ENCODE measurements at regions not wholly inside any gene's neighbourhood (a gene's known extent, or its start where the extent isn't known, plus 50 kb on each side); places are given as distances from the start of the nearest gene placed in this dataset.
"Not testable (repeated sequence)": the region's sequence is repeated elsewhere in the genome, so short reads cannot be mapped to it uniquely, and the experiment has no call there.

DNA sequence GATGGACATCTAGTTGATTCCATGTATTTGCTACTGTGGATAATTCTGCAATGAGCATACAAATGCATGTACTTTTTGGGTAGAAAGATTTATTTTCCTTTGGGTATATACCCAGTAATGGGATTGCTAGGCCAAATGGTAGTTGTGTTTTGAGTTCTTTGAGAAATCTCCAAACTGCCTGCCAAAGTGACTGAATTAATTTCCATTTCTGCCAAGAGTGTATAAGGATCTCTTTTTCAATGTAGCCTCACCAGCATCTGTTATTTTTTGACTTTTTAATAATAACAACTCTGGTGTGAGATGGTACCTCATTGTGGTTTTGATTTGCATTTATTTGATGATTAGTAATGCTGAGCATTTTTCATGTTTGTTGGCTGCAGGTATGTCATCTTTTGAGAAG lies 435.0 kb upstream of the CBLB start:
- Histone ChIP-seq H3K9ac (ENCODE audit: low read depth, low read length) (no peak overlapping the region), H3K9me3 (ENCODE audit: control insufficient read depth, insufficient read depth, low read length) (no peaks in the 10 kb centered on the region), H3K4me3 (ENCODE audit: low read depth, low read length) (no peak overlapping the region), H3K27me3 (ENCODE audit: control insufficient read depth, insufficient read depth, low read length) (no peaks in the 10 kb centered on the region), H3K4me1 (ENCODE audit: control insufficient read depth, insufficient read depth, low read length) (peaks cover 4% of the 10 kb centered on the region), H3K36me3 (ENCODE audit: control insufficient read depth, insufficient read depth, low read length) (no peaks in the 10 kb centered on the region)

DNA sequence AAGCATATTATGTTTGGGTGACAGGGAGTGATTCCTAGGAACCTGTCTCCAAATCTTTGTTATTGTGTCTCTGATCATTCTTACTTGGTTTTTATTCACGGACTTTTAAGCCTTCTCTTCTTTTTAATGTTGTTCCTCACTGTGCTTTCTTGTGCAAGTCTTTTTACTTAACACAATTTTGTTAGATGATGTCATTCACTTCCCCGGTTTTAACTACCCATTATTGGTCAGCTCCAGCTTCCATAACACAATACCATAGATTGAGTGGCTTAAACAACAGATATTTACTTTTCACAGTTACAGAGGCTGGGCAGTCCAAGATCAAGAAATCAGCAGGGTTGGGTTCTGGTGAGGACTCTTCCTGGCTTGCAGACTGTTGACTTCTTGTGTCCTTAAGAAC lies 436.3 kb upstream of the CBLB start:
- Histone ChIP-seq H3K4me1 (ENCODE audit: control insufficient read depth, insufficient read depth, low read length) (peaks cover 6% of the 10 kb centered on the region), H3K36me3 (ENCODE audit: control insufficient read depth, insufficient read depth, low read length) (no peaks in the 10 kb centered on the region), H3K9ac (ENCODE audit: low read depth, low read length) (no peak overlapping the region), H3K9me3 (ENCODE audit: control insufficient read depth, insufficient read depth, low read length) (no peaks in the 10 kb centered on the region), H3K4me3 (ENCODE audit: low read depth, low read length) (no peak overlapping the region), H3K27me3 (ENCODE audit: control insufficient read depth, insufficient read depth, low read length) (no peaks in the 10 kb centered on the region)

DNA sequence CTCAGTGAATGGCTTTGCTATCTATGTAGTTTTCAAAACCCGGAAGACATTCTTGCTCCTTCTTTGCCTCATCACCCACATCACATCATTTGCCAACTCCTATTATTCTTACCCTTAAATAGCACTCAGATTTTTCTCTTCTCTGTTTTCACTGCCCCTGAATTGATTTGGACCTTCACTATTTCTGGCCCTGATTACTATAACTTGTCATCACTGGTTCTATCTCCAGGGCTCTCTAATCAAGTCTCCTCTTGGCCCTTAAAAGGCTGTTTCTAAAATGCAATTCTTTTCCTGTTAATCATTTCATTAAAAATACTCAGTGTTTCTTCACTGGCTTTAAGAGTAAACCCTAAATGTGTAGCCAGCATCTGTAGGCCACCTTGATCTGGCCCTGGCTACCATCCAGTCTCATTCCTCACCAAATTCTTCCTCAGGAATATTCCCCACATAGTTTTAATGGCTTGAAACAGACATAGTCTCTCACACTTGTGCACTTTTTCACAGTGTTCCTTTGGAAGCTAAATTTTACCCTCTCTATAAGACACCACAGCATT lies 437.1 kb upstream of the CBLB start:
- no peaks in the 10 kb centered on the region for H3K36me3 ChIP-seq (ENCODE audit: control insufficient read depth, insufficient read depth, low read length)
- H3K27me3 ChIP-seq (ENCODE audit: control insufficient read depth, insufficient read depth, low read length), result no peaks in the 10 kb centered on the region
- no peak overlapping the region for H3K4me3 ChIP-seq (ENCODE audit: low read depth, low read length)
- peaks cover 6% of the 10 kb centered on the region for H3K4me1 ChIP-seq (ENCODE audit: control insufficient read depth, insufficient read depth, low read length)
- H3K9me3 ChIP-seq (ENCODE audit: control insufficient read depth, insufficient read depth, low read length), result no peaks in the 10 kb centered on the region
- H3K9ac ChIP-seq (ENCODE audit: low read depth, low read length), result no peak overlapping the region

DNA sequence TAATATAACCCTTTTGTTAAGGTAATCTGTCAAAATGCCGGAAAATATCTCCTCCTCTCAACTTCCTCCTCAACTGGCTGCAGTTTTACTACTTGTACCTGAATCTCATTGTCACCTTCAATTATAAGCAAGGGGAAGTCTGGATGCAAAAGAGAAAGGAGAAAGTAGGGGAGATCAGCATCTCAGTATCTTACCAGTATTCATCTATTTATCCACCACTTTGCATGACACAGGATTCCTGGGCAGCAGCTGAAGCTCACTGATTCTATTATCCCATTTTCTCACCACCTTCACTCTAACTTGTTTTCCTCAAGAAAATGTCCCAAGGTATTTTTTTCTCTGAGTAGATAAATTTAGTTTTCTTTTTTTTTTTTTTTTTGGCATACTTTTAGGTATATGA lies 440.5 kb upstream of the CBLB start:
- Histone ChIP-seq H3K4me1 (ENCODE audit: control insufficient read depth, insufficient read depth, low read length) (peaks cover 2% of the 10 kb centered on the region), H3K9ac (ENCODE audit: low read depth, low read length) (no peak overlapping the region), H3K4me3 (ENCODE audit: low read depth, low read length) (no peak overlapping the region), H3K27me3 (ENCODE audit: control insufficient read depth, insufficient read depth, low read length) (no peaks in the 10 kb centered on the region), H3K9me3 (ENCODE audit: control insufficient read depth, insufficient read depth, low read length) (no peaks in the 10 kb centered on the region), H3K36me3 (ENCODE audit: control insufficient read depth, insufficient read depth, low read length) (no peaks in the 10 kb centered on the region)

DNA sequence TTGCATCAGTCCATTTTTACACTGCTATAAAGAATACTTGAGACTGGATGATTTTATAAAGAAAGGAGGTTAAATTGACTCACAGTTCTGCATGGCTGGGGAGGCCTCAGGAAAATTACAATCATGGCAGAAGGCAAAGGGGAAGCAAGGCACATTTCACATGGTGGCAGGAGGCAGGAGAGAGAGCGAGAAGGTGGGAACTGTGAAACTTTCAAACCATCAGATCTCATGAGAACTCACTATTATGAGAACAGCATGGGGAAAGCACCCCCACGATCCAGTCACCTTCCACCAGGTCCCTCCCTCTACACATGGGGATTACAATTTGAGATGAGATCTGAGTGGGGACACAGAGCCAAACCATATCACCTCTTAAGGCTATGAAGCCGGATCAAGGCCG lies 441.0 kb upstream of the CBLB start:
- H3K4me1 ChIP-seq (ENCODE audit: control insufficient read depth, insufficient read depth, low read length); H3K9me3 ChIP-seq (ENCODE audit: control insufficient read depth, insufficient read depth, low read length); H3K9ac ChIP-seq (ENCODE audit: low read depth, low read length); H3K36me3 ChIP-seq (ENCODE audit: control insufficient read depth, insufficient read depth, low read length); H3K4me3 ChIP-seq (ENCODE audit: low read depth, low read length); H3K27me3 ChIP-seq (ENCODE audit: control insufficient read depth, insufficient read depth, low read length): not testable (repeated sequence)

DNA sequence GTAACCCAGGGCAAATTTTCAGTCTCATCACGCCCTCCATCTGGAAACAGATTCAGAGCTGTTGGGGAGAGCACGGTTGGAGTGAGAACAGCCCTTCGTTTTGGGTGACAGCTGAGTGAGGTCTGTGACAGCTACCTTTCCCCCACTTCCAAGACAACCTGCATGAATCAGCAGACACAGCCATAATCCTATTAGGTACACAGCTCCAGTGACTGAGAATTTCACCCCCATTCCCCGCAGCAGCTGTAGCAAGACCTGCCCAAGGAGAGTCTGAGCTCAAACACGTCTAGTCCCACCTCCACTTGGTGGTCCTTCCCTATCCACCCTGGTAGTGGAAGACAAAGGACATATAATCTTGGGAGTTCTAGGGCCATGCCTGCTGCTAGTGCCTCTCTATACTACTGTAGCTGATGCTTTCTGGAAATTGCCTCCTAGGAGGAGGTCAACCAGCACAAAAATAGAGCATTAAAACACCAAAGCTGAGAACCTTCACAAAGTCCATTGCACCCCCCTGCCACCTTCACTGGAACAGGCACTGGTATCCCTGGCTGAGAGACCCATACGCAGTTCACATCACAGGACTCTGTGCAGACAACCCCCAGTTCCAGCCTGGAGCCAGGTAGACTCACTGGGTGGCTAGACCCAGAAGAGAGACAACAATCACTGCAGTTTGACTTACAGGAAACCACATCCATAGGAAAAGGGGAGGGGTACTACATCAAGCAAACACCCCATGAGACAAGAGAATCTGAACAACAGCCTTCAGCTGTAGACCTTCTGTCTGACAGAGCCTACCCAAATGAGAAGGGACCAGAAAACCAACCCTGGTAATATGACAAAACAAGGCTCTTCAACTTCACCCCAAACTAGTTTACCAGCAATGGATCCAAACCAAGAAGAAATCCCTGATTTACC lies 448.6 kb upstream of the CBLB start:
- Histone ChIP-seq H3K4me3 (ENCODE audit: low read depth, low read length) (no peak overlapping the region), H3K36me3 (ENCODE audit: control insufficient read depth, insufficient read depth, low read length) (no peaks in the 10 kb centered on the region), H3K4me1 (ENCODE audit: control insufficient read depth, insufficient read depth, low read length) (no peaks in the 10 kb centered on the region), H3K9ac (ENCODE audit: low read depth, low read length) (no peak overlapping the region), H3K9me3 (ENCODE audit: control insufficient read depth, insufficient read depth, low read length) (no peaks in the 10 kb centered on the region), H3K27me3 (ENCODE audit: control insufficient read depth, insufficient read depth, low read length) (no peaks in the 10 kb centered on the region)

DNA sequence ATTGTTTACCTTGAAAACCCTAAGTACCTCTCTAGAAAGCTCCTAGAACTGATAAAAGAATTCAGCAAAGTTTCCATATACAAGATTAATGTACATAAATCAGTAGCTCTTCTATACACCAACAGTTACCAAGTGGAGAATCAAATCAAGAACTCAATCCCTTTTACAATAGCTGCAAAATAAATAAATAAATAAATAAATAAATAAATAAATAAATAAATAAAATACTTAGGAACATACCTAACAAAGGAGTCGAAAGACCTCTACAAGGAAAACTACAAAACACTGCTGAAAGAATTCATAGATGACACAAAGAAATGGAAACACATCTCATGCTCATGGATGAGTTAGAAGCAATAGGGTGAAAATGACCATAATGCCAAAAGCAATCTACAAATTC lies 452.6 kb upstream of the CBLB start:
- H3K4me1 ChIP-seq (ENCODE audit: control insufficient read depth, insufficient read depth, low read length); H3K4me3 ChIP-seq (ENCODE audit: low read depth, low read length); H3K9me3 ChIP-seq (ENCODE audit: control insufficient read depth, insufficient read depth, low read length); H3K27me3 ChIP-seq (ENCODE audit: control insufficient read depth, insufficient read depth, low read length); H3K36me3 ChIP-seq (ENCODE audit: control insufficient read depth, insufficient read depth, low read length); H3K9ac ChIP-seq (ENCODE audit: low read depth, low read length): not testable (repeated sequence)

DNA sequence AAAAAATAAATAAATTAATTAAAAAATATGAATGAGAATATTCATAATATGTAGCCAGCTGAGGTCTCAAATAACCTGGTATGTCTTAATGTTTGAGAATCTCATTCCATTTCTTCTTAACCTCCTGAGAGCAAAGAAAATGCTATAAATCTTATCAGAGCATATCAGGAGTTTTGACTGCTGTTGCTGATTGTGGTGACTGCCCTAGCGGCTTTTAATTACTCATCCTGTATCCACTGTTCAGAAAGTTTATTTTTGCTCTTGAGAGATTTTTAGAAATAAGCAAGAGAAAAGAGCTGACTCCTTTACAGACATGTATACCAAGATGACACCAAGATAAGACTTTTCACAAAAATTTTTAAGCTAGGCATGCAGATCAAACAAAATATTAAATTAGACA lies 454.8 kb upstream of the CBLB start:
- H3K27me3 ChIP-seq (ENCODE audit: control insufficient read depth, insufficient read depth, low read length), result no peaks in the 10 kb centered on the region
- no peaks in the 10 kb centered on the region for H3K9me3 ChIP-seq (ENCODE audit: control insufficient read depth, insufficient read depth, low read length)
- peaks cover 6% of the 10 kb centered on the region for H3K4me1 ChIP-seq (ENCODE audit: control insufficient read depth, insufficient read depth, low read length)

DNA sequence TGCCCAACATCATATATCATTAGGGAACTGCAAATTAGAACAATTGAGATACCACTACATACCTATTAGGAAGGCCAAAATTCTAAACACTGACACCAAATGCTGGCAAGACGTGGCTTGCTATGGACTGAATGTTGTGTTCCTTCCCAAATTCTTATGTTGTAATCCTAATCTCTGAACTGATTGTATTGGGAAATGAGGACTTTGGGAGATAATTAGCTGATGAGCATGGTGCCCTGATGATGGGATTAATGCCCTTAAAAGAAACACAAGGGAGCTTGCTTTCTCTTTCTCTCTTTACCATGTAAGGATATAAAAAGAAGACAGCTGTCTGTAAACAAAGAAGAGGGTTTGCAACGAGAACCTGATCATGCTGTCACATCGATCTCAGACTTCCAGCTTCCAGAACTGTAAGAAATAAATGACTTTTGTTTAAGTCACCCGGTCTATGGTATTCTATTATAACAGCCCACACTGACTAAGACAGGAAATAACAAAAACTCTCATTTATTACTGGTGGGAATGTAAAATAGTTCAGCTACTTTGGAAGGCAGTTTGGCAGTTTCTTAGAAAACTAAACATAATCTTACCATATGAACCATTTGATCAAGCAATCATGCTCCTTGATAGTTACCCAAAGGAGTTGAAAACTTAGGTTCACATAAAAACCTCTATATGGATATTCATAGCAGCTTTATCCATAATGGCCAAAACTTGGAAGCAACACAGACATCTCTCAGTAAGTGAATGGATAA lies 458.3 kb upstream of the CBLB start:
- Histone ChIP-seq H3K9me3 (ENCODE audit: control insufficient read depth, insufficient read depth, low read length) (no peaks in the 10 kb centered on the region), H3K9ac (ENCODE audit: low read depth, low read length) (no peak overlapping the region), H3K4me3 (ENCODE audit: low read depth, low read length) (no peak overlapping the region), H3K27me3 (ENCODE audit: control insufficient read depth, insufficient read depth, low read length) (no peaks in the 10 kb centered on the region), H3K4me1 (ENCODE audit: control insufficient read depth, insufficient read depth, low read length) (peaks cover 6% of the 10 kb centered on the region), H3K36me3 (ENCODE audit: control insufficient read depth, insufficient read depth, low read length) (no peaks in the 10 kb centered on the region)

More for the DNA sequence above, 454.8 kb upstream of the CBLB start:
- Histone ChIP-seq H3K36me3 (ENCODE audit: control insufficient read depth, insufficient read depth, low read length) (no peaks in the 10 kb centered on the region), H3K9ac (ENCODE audit: low read depth, low read length) (no peak overlapping the region), H3K4me3 (ENCODE audit: low read depth, low read length) (no peak overlapping the region)

DNA sequence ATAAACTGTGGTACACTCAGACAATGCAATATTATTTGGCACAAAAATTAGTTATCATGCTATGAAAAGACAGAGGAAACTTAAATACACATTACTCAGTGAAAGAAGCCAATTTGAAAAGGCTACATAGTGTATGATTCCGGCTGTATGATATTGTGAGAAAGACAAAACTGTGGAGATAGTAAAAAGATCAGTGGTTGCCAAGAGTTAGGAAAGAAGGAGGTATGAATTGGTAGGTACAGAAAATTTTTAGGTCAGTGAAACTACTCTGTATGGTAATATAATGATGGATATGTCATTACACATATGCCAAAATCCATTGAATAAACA lies 458.8 kb upstream of the CBLB start:
- peaks cover 6% of the 10 kb centered on the region for H3K4me1 ChIP-seq (ENCODE audit: control insufficient read depth, insufficient read depth, low read length)
- no peaks in the 10 kb centered on the region for H3K9me3 ChIP-seq (ENCODE audit: control insufficient read depth, insufficient read depth, low read length)
- H3K4me3 ChIP-seq (ENCODE audit: low read depth, low read length), result no peak overlapping the region
- no peaks in the 10 kb centered on the region for H3K27me3 ChIP-seq (ENCODE audit: control insufficient read depth, insufficient read depth, low read length)
- no peak overlapping the region for H3K9ac ChIP-seq (ENCODE audit: low read depth, low read length)
- no peaks in the 10 kb centered on the region for H3K36me3 ChIP-seq (ENCODE audit: control insufficient read depth, insufficient read depth, low read length)

DNA sequence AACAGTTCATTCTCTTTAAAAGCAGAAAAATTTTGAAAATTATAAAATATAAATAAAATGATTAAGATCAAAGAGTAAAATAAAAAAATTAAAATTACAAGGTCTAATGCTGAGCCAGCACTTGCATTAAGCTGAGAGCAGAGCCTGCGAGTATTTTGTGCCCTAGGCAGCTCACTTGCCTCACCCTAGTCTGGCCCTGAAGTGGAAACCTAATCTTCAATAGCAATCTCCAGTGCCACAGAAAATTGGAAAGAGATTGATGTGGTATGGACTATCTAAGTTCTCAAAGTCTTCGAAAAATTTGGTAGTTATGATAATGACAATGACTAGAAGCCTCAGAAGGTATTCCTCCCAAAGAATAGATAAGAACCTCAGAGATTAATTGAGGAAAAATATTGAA lies 459.4 kb upstream of the CBLB start:
- H3K9ac ChIP-seq (ENCODE audit: low read depth, low read length), result no peak overlapping the region
- H3K4me1 ChIP-seq (ENCODE audit: control insufficient read depth, insufficient read depth, low read length), result peaks cover 6% of the 10 kb centered on the region
- H3K4me3 ChIP-seq (ENCODE audit: low read depth, low read length), result no peak overlapping the region
- H3K27me3 ChIP-seq (ENCODE audit: control insufficient read depth, insufficient read depth, low read length), result no peaks in the 10 kb centered on the region
- no peaks in the 10 kb centered on the region for H3K36me3 ChIP-seq (ENCODE audit: control insufficient read depth, insufficient read depth, low read length)
- no peaks in the 10 kb centered on the region for H3K9me3 ChIP-seq (ENCODE audit: control insufficient read depth, insufficient read depth, low read length)

DNA sequence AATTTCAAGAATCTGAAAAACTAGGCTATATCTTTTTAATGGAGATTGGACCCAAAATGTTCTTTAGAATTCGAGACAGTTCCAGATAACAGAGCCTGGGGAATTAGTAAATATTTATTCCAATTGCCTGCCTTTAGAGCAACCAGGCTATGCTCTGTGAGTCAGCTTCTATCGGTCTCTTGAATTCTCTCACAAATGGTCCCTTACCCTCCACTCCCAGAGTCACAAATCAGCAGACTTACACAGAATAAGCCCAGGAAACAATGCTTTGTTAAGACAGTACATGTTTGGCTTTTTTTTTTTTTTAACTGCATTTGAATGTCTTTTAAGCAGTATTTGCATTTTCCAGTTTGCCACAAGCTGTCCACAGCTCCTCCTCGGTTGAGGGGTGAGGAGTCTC lies 460.7 kb upstream of the CBLB start:
- no peak overlapping the region for H3K4me3 ChIP-seq (ENCODE audit: low read depth, low read length)
- no peaks in the 10 kb centered on the region for H3K27me3 ChIP-seq (ENCODE audit: control insufficient read depth, insufficient read depth, low read length)
- no peaks in the 10 kb centered on the region for H3K36me3 ChIP-seq (ENCODE audit: control insufficient read depth, insufficient read depth, low read length)
- H3K4me1 ChIP-seq (ENCODE audit: control insufficient read depth, insufficient read depth, low read length), result peaks cover 6% of the 10 kb centered on the region
- no peak overlapping the region for H3K9ac ChIP-seq (ENCODE audit: low read depth, low read length)
- H3K9me3 ChIP-seq (ENCODE audit: control insufficient read depth, insufficient read depth, low read length), result no peaks in the 10 kb centered on the region

Measured in iPS-15b (cell line).